GM19438 (cell line): ENCODE measurements at regions not wholly inside any gene's neighbourhood (a gene's known extent, or its start where the extent isn't known, plus 50 kb on each side); places are given as distances from the start of the nearest gene placed in this dataset.

ENCODE experiments used
- ATAC-seq: cut with Tn5 transposase; IDR thresholded peaks from one replicate; pipeline ENCODE4 v1.9.1; 2021; ENCODE audit warnings: low read depth; ENCODE audit not compliant: unreplicated experiment

DNA sequence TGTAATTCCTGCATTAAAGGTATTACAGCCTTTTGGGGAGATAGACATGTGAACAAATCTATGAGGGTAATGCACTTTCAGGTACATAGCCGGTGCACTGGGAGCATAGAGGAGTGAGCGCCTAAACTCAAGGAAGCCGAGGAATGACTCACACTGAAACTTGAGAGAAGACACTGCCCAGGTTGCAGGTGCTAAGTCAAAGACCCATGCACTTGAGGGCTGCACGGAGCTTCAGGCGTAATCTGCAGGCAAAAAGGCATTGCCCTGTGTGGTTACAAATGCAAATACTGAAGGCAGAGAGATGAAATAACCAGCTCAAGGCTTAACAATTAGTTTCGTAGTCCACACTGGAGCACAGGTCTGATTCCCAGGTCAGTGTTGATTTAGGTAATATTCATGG, 51.0 kb upstream of the OSBPL3 start:
- ATAC-seq: peak; percentile 89
